HG02852 (cell line): ENCODE measurements at regions not wholly inside any gene's neighbourhood (a gene's known extent, or its start where the extent isn't known, plus 50 kb on each side); places are given as distances from the start of the nearest gene placed in this dataset.

Source experiments
- ATAC-seq: cut with Tn5 transposase; IDR thresholded peaks from one replicate; pipeline ENCODE4 v1.9.1; 2021; ENCODE audit warnings: mild to moderate bottlenecking, moderate library complexity; ENCODE audit not compliant: unreplicated experiment

- ATAC-seq = no peak
Observed at GRCh38 chrX:151476604-151477303, 79.7 kb downstream of the VMA21 start.

- ATAC-seq = no peak
Observed at GRCh38 chrX:151478058-151478457, 81.1 kb downstream of the VMA21 start.

DNA sequence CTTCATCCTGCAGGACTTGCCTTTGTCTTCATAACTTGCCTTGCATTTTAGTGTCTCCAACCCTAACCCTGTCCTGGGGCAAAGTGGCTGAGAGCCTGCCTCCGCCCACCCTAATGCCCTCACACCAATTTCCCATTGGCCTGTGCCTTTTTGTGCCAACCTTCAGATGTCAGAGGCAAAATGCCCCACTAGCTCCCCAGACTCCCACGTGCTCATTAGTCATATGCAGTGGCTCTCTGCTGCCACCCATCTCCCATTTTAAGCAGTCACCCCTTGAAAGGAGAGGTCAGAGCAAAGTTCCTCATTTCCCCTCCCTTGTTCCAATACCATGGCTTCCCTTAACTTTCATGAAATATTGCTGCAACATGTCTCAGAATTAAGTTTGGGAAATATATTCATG is 74.8 kb upstream of the PASD1 start:
- peak; percentile 71 for ATAC-seq

DNA sequence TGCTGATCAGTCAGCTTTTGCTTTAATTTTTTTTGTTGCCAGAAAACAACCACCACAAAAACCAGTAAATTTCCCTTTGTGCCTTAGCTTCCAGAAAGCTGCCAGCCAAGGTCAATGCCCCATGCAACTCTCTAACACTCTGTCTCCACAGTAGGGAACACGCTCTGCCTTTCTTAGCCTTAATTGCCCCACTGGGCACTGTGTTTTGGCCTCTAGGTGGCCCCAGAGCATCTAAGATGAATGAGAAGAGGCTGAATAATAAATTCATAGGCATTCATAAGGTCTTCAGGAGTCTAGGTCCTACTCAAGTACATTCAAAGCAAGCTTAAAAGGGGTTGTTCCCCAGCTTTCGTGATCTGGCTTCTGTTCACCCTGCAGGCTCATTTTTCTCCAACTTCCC is 57.7 kb upstream of the PASD1 start:
- no peak for ATAC-seq

- no peak for ATAC-seq
Observed at GRCh38 chrX:151510203-151510602, 53.3 kb upstream of the PASD1 start.

DNA sequence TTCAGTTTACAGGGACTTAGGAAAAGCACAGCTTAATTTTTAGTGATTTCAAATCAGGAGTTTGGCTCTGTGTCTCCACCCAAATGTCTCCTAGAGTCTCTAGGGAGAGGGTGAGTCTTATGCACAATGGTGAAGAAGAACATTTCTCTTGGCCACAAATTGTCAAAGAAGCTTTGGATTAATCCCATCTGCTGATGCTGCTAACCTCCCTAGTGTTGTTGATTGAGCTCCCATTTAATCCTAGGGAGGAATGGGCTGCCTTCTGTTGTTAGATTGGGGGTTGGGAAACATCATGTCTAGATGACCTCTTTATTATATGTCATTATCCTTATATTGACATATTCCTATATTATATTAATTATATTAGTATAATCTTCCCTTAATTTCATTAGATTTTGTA is 50.0 kb upstream of the PASD1 start:
- no peak for ATAC-seq
